GM12878 (cell line): ENCODE measurements at regions not wholly inside any gene's neighbourhood (a gene's known extent, or its start where the extent isn't known, plus 50 kb on each side); places are given as distances from the start of the nearest gene placed in this dataset.

ENCODE experiments used
- ATAC-seq: fragments of 200-7000 bp; cut with Tn5 transposase; 3 replicates; pipeline ENCODE4 v1.9.1; 2020; ENCODE audit warnings: mild to moderate bottlenecking, moderate library complexity
- BruUV-seq: library from RNA; stranded (reverse); fragments of 400-500 nt; replicated peaks from 2 replicates; lab custom pipeline; 2021; lab: Mats Ljungman, UMichigan
- CTCF ChIA-PET: fragments of 300-600 bp; sonication (Branson Sonifier 250); formaldehyde crosslinking; extraction: SDS; loops from one replicate; lab custom pipeline; 2021; ENCODE audit warnings: inconsistent platforms; lab: Yijun Ruan, JAX
- POLR2A ChIA-PET: fragments of 350-600 bp; formaldehyde crosslinking; extraction: SDS; loops from one replicate; lab custom pipeline; 2021; ENCODE audit warnings: inconsistent platforms; lab: Charles Lee
- RAD21 ChIA-PET: fragments of 300-600 bp; sonication (Branson Sonifier 250); formaldehyde crosslinking; loops from one replicate; lab custom pipeline; 2023; ENCODE audit warnings: antibody characterized with exemption; ENCODE audit not compliant: unreplicated experiment; lab: Charles Lee
- SMC1A ChIA-PET: fragments of 300-600 bp; sonication (Branson Sonifier 250); formaldehyde crosslinking; loops from one replicate; lab custom pipeline; 2023; ENCODE audit not compliant: unreplicated experiment, uncharacterized antibody; lab: Charles Lee
- DNase-seq: peaks from one replicate; pipeline ENCODE4 v3.0.0-alpha.2; 2011; ENCODE audit warnings: low read depth, low spot score
- FAIRE-seq: peaks from 3 replicates; lab custom pipeline; 2011; peaks lifted over from hg19 to GRCh38; lab: Jason Lieb, UNC
- H2AFZ ChIP-seq: 2 replicates; pipeline ENCODE4 v1.6.0; 2011; ENCODE audit warnings: low read depth, low read length, control low read depth; ENCODE audit not compliant: control insufficient read depth
- H3K27ac ChIP-seq: 2 replicates; pipeline ENCODE4 v1.5.1; 2011; ENCODE audit warnings: control low read depth; ENCODE audit not compliant: control insufficient read depth, insufficient read depth
- H3K27me3 ChIP-seq, 2 experiments: replicated peaks in 1 of 2; 2 replicates each; pipeline versions ENCODE4 v1.6.0 to v1.6.1; 2011; ENCODE audit warnings: low read length in 1 of 2; ENCODE audit not compliant: control insufficient read depth in 2 of 2, insufficient read depth in 2 of 2
- H3K36me3 ChIP-seq, 2 experiments: 2 replicates each; pipeline ENCODE4 v1.5.1; 2011; ENCODE audit warnings: low read length in 1 of 2; ENCODE audit not compliant: control insufficient read depth in 2 of 2, insufficient read depth in 2 of 2
- H3K4me1 ChIP-seq: 2 replicates; pipeline ENCODE4 v1.6.1; 2011; ENCODE audit warnings: mild to moderate bottlenecking, low read length, moderate library complexity, mixed read lengths; ENCODE audit not compliant: control insufficient read depth, insufficient read depth
- H3K4me2 ChIP-seq: 2 replicates; pipeline ENCODE4 v1.6.0; 2011; ENCODE audit warnings: control low read depth; ENCODE audit not compliant: control insufficient read depth, insufficient read depth
- H3K4me3 ChIP-seq: fragments of 200-600 bp; sonication (generic); 2 replicates; pipeline ENCODE4 v1.5.1; 2016
- H3K79me2 ChIP-seq: 2 replicates; pipeline ENCODE4 v1.6.0; 2011; ENCODE audit warnings: low read length; ENCODE audit not compliant: control insufficient read depth, insufficient read depth
- H3K9ac ChIP-seq: 2 replicates; pipeline ENCODE4 v1.8.0; 2011; ENCODE audit warnings: low read length, control low read depth, mixed read lengths; ENCODE audit not compliant: control insufficient read depth, insufficient read depth
- H3K9me3 ChIP-seq: replicated peaks from 3 replicates; pipeline ENCODE4 v1.5.1; 2011; ENCODE audit warnings: mild to moderate bottlenecking, low read length; ENCODE audit not compliant: control insufficient read depth, insufficient read depth
- H4K20me1 ChIP-seq: 2 replicates; pipeline ENCODE4 v1.6.0; 2011; ENCODE audit not compliant: control insufficient read depth, insufficient read depth
- ATF7 ChIP-seq: fragments of 450-650 bp; IDR thresholded peaks from 2 replicates; pipeline ENCODE4 v1.6.1; 2016; ENCODE audit warnings: low read depth, mild to moderate bottlenecking
- BMI1 ChIP-seq: fragments of 450-650 bp; IDR thresholded peaks from 2 replicates; pipeline ENCODE4 v1.6.1; 2016; ENCODE audit warnings: mild to moderate bottlenecking, moderate library complexity, borderline replicate concordance
- CBX5 ChIP-seq: sonication (generic); IDR thresholded peaks from 2 replicates; pipeline ENCODE4 v1.6.1; 2016; ENCODE audit warnings: low read depth, moderate library complexity, mild to moderate bottlenecking, inconsistent platforms
- E2F8 ChIP-seq: fragments of 450-650 bp; IDR thresholded peaks from 2 replicates; pipeline ENCODE4 v1.6.1; 2018; ENCODE audit warnings: mild to moderate bottlenecking, low read depth, moderate library complexity; ENCODE audit not compliant: partially characterized antibody
- FOXM1 ChIP-seq: IDR thresholded peaks from 2 replicates; pipeline ENCODE4 v1.6.1; 2012; ENCODE audit warnings: low read depth, mild to moderate bottlenecking, inconsistent platforms, low read length, moderate library complexity
- MEF2A ChIP-seq: IDR thresholded peaks from 2 replicates; pipeline ENCODE4 v1.6.1; 2011; ENCODE audit warnings: low read depth, mild to moderate bottlenecking, low read length, moderate library complexity; ENCODE audit not compliant: insufficient read depth
- MTA2 ChIP-seq: fragments of 450-650 bp; IDR thresholded peaks from 2 replicates; pipeline ENCODE4 v1.6.1; 2016; ENCODE audit warnings: low read depth, mild to moderate bottlenecking, moderate library complexity
- PAX8 ChIP-seq: fragments of 450-650 bp; IDR thresholded peaks from 2 replicates; pipeline ENCODE4 v1.6.1; 2017; ENCODE audit warnings: mild to moderate bottlenecking, moderate library complexity
- PML ChIP-seq: IDR thresholded peaks from 2 replicates; pipeline ENCODE4 v1.6.1; 2012; ENCODE audit warnings: low read length, inconsistent platforms
- POLR2A ChIP-seq: IDR thresholded peaks from 2 replicates; pipeline ENCODE4 v1.6.1; 2011; ENCODE audit warnings: low read depth, mild to moderate bottlenecking, low read length
- POU2F2 ChIP-seq: IDR thresholded peaks from 3 replicates; pipeline ENCODE4 v1.6.1; 2011; ENCODE audit warnings: low read depth, mild to moderate bottlenecking, low read length, borderline replicate concordance
- PRDM15 ChIP-seq: fragments of 450-650 bp; formaldehyde crosslinking; IDR thresholded peaks from 2 replicates; pipeline ENCODE4 v1.4.0; 2020; ENCODE audit warnings: mild to moderate bottlenecking, moderate library complexity
- RELA ChIP-seq: fragments of 450-650 bp; IDR thresholded peaks from 2 replicates; pipeline ENCODE4 v1.8.0; 2014; ENCODE audit warnings: borderline replicate concordance; ENCODE audit not compliant: partially characterized antibody
- SMAD1 ChIP-seq: fragments of 450-650 bp; IDR thresholded peaks from 2 replicates; pipeline ENCODE4 v1.6.1; 2018; ENCODE audit warnings: mild to moderate bottlenecking, low read depth; ENCODE audit not compliant: partially characterized antibody
- SMAD5 ChIP-seq: IDR thresholded peaks from 2 replicates; pipeline ENCODE4 v1.6.1; 2016; ENCODE audit warnings: antibody characterized with exemption, low read depth
- SMC3 ChIP-seq: IDR thresholded peaks from 2 replicates; pipeline ENCODE4 v1.6.1; 2011; ENCODE audit warnings: low read length, improper control_type of control experiment, borderline replicate concordance
- SPI1 ChIP-seq: IDR thresholded peaks from 2 replicates; pipeline ENCODE4 v1.6.1; 2011; ENCODE audit warnings: low read depth, mild to moderate bottlenecking, low read length, moderate library complexity, borderline replicate concordance; ENCODE audit not compliant: insufficient read depth
- TBL1XR1 ChIP-seq: IDR thresholded peaks from 2 replicates; pipeline ENCODE4 v1.6.1; 2012; ENCODE audit warnings: low read depth, low read length, improper control_type of control experiment
- ZNF207 ChIP-seq: fragments of 450-650 bp; IDR thresholded peaks from 2 replicates; pipeline ENCODE4 v1.6.1; 2014; ENCODE audit warnings: antibody characterized with exemption, mild to moderate bottlenecking, borderline replicate concordance
- WGBS: methylation state at CpG from one replicate; pipeline ENCODE4 v1.1.6; 2016; ENCODE audit warnings: low lambda C conversion rate; ENCODE audit not compliant: insufficient replicate concordance, insufficient coverage; ENCODE audit errors: missing lambda C conversion rate; 5-methylcytosine and 5-hydroxymethylcytosine counted together
- in situ Hi-C: fragments of 300-500 bp; cut with MboI; formaldehyde crosslinking; loops from 9 replicates; pipeline ENCODE4 v1.14.3; 2018; ENCODE audit warnings: mixed read lengths
- intact Hi-C: fragments of 100-400 bp; cut with micrococcal nuclease; formaldehyde crosslinking; loops from one replicate; pipeline ENCODE4 v1.14.2; 2022; ENCODE audit not compliant: unreplicated experiment

DNA sequence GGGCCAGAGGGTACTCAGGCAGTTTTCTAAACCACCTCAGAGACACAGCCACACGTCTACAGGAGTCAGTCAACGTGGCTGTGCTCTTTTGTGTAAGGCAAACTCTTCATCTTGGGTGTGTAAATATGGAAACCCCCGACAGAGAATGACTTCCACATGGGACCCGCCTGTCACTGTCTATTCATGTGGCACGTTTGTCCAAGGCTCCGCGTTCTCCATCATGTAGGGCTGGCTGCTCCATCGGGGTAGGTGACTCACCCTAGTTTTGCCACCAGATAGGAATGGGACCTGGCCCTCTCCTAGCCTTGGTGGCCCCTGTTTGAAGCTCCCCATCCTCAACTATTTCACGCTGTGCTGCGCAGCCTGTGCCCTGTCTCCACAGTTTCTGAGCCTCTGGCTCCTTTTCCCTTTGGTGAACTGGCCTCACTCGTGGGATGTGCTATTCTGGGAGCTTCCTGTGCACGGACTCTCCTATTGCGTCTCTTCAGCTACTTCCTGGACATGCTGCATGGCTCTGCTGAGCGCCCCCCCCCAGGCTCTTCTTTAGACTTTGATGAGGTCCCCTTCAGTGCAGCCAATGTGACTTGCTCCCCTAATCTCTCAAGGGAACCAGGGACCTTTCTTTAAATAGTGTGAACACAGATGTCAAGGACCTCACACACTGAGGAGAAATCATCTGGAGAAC is 143.2 kb upstream of the PDE10A start:
- H3K4me3 ChIP-seq = no peak overlapping the region
- H3K36me3 ChIP-seq = no peaks in the 10 kb centered on the region
- WGBS = 20% methylated on average over 14 of the region's 14 CpGs
- no peaks in the 10 kb centered on the region for H4K20me1 ChIP-seq
- ChIA-PET RAD21 (no interaction called here), CTCF (no interaction called here), POLR2A (no interaction called here), SMC1A (interaction anchor here (0.6 kb wide), 1 partner anchor 1069 kb away, joined by 4 read pairs; no protein-coding TSS in a partner anchor)
- in situ Hi-C loops (no loop called here), intact Hi-C loops (no loop called here)
- H3K27me3 ChIP-seq = no peaks in the 10 kb centered on the region; a peak in 1 of 4 replicates
- H3K4me2 ChIP-seq = no peak overlapping the region
- no peak overlapping the region for H3K9ac ChIP-seq
- no peaks in the 10 kb centered on the region for H3K4me1 ChIP-seq
- no peak overlapping the region for H3K27ac ChIP-seq
- FAIRE-seq (no peak), ATAC-seq (no peak), DNase-seq (no peak)
- no peaks in the 10 kb centered on the region for H3K79me2 ChIP-seq
- H3K9me3 ChIP-seq = no peaks in the 10 kb centered on the region
- no peak overlapping the region for H2AFZ ChIP-seq
- BruUV-seq = no TSS peak
- TF ChIP-seq POU2F2 (no peak), ZNF207 (no peak), SMAD5 (no peak), SMC3 (no peak), PML (no peak), RELA (no peak), SPI1 (no peak), SMAD1 (no peak), FOXM1 (no peak), PAX8 (no peak), MEF2A (no peak), MTA2 (no peak), POLR2A (no peak), ATF7 (no peak), TBL1XR1 (no peak), CBX5 (no peak), BMI1 (no peak), E2F8 (no peak), PRDM15 (CRISPR knock-in tag) (no peak)
